ENCODE measurements at regions not wholly inside any gene's neighbourhood (a gene's known extent, or its start where the extent isn't known, plus 50 kb on each side); places are given as distances from the start of the nearest gene placed in this dataset.

GRCh38 chr1:17958704-17959103, 148.9 kb upstream of the IGSF21 start:
- peak; percentile 17 to 22 for DNase-seq (ENCODE audit: low read depth in 1 of 2, low spot score in 1 of 2)
- H3K27ac ChIP-seq (replicated peaks) = no peak overlapping the region
- TF ChIP-seq GABPA (IDR thresholded peaks at IDR 0.05; ENCODE audit: low read depth) (no peak), CTCF (IDR thresholded peaks at IDR 0.05; ENCODE audit: insufficient read depth, low read length) (no peak), POLR2AphosphoS5 (IDR thresholded peaks at IDR 0.05; ENCODE audit: low read depth) (no peak), REST (IDR thresholded peaks at IDR 0.05; ENCODE audit: insufficient replicate concordance, low read depth) (no peak), SPI1 (IDR thresholded peaks at IDR 0.05; ENCODE audit: borderline replicate concordance, low read depth) (peak; percentile 76; the same call in 1 of the 2 replicates)
- H3K4me3 ChIP-seq (replicated peaks; ENCODE audit: insufficient read depth, low read length) = no peak overlapping the region
- no peaks in the 10 kb centered on the region for H3K27me3 ChIP-seq (ENCODE audit: insufficient read depth, poor library complexity, severe bottlenecking)

GRCh38 chr1:17963513-17963912, 144.1 kb upstream of the IGSF21 start:
- TF ChIP-seq GABPA (IDR thresholded peaks at IDR 0.05; ENCODE audit: low read depth) = no peak
- no peak for TF ChIP-seq SPI1 (IDR thresholded peaks at IDR 0.05; ENCODE audit: borderline replicate concordance, low read depth)
- no peak for TF ChIP-seq REST (IDR thresholded peaks at IDR 0.05; ENCODE audit: insufficient replicate concordance, low read depth)
- TF ChIP-seq POLR2AphosphoS5 (IDR thresholded peaks at IDR 0.05; ENCODE audit: low read depth) = no peak
- no peak for TF ChIP-seq CTCF (IDR thresholded peaks at IDR 0.05; ENCODE audit: insufficient read depth, low read length)
- Histone ChIP-seq H3K4me3 (replicated peaks; ENCODE audit: insufficient read depth, low read length) (no peak overlapping the region), H3K27me3 (ENCODE audit: insufficient read depth, poor library complexity, severe bottlenecking) (no peaks in the 10 kb centered on the region), H3K27ac (replicated peaks) (no peak overlapping the region)
- no peak for DNase-seq (ENCODE audit: low read depth in 1 of 2, low spot score in 1 of 2)

- DNase-seq (ENCODE audit: low read depth in 1 of 2, low spot score in 1 of 2) = no peak
- Histone ChIP-seq H3K27me3 (ENCODE audit: insufficient read depth, poor library complexity, severe bottlenecking) (no peaks in the 10 kb centered on the region), H3K4me3 (replicated peaks; ENCODE audit: insufficient read depth, low read length) (no peak overlapping the region), H3K27ac (replicated peaks) (no peak overlapping the region)
- no peak for TF ChIP-seq SPI1 (IDR thresholded peaks at IDR 0.05; ENCODE audit: borderline replicate concordance, low read depth)
- TF ChIP-seq REST (IDR thresholded peaks at IDR 0.05; ENCODE audit: insufficient replicate concordance, low read depth) = no peak
- no peak for TF ChIP-seq CTCF (IDR thresholded peaks at IDR 0.05; ENCODE audit: insufficient read depth, low read length)
- TF ChIP-seq POLR2AphosphoS5 (IDR thresholded peaks at IDR 0.05; ENCODE audit: low read depth) = no peak
- TF ChIP-seq GABPA (IDR thresholded peaks at IDR 0.05; ENCODE audit: low read depth) = no peak
Measured at GRCh38 chr1:17965515-17966100, 142.0 kb upstream of the IGSF21 start.
